GM19240 (cell line): ENCODE measurements at regions not wholly inside any gene's neighbourhood (a gene's known extent, or its start where the extent isn't known, plus 50 kb on each side); places are given as distances from the start of the nearest gene placed in this dataset.
"Not testable (repeated sequence)": the region's sequence is repeated elsewhere in the genome, so short reads cannot be mapped to it uniquely, and the experiment has no call there.

Experiments
- DNase-seq: peaks from one replicate; pipeline ENCODE4 v3.0.0; 2011; ENCODE audit warnings: low spot score; ENCODE audit not compliant: insufficient read length

DNA sequence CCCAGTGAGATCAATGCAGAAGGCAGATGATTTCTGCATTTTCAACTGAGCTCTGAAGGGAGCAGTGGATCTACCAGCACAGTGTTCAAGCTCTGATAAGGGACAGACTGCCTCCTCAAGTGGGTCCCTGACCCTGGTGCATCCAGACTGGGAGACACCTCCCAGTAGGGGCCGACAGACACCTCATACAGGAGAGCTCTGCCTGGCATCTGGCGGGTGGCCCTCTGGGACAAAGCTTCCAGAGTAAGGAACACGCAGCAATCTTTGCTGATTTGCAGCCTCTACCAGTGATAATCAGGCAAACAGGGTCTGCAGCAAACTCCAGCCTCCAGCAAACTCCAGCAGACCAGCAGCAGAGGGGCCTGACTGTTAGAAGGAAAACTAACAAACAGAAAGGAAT, 152.9 kb upstream of the CCDC196 start:
- DNase-seq: not testable (repeated sequence)

DNA sequence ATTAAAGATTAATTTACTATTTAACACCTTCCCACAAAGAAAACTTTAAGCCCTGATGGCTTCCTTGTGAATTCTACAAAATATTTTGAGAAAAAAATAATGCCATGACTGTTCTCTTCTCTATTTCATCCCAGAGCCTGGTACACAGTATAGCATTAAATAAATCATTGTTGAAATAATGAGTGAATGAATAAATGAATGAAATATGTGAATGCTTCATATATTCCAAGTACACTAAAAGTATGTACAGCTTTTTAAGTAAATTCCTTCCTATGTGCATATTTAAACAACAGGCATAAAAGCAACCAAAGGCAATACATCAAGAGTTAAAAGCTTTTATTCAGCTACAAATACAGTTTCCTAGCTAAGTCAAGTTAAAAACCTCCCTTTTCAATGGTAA, 144.9 kb upstream of the CCDC196 start:
- no peak for DNase-seq

DNA sequence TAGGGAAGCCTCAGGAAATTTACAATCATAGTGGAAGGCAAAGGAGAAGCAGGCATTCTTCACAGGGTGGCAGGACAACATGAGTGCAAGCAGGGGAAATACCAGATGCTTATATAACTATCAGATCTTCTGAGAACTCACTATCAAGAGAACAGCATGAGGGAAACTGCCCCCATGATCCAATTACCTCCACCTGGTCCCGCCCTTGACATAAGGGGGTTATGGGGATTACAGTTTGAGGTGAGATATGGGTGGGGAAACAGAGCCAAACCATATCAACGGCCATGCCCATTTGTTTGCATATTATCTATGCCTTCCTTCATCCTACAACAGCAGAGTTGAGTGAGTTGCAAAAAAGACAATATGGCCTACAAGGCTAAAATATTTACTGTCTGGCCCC, 140.2 kb upstream of the CCDC196 start:
- no peak for DNase-seq

DNA sequence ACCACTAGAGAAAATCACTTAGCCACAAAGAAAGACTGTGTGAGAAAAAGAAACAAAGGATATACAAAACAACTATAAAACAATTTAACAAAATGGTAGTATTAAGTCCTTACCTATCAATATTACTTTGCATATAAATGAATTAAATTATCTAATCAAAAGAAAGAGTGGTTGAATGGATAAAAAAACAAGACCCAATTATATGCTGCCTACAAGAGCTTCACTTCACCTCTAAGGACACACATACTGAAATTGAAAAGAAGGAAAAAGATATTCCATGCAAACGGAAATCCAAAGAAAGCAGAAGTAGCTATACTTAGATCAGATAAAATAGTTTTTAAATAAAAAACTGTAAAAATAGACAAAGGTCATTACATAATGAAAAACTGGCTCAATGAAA, 134.9 kb upstream of the CCDC196 start:
- no peak for DNase-seq

DNA sequence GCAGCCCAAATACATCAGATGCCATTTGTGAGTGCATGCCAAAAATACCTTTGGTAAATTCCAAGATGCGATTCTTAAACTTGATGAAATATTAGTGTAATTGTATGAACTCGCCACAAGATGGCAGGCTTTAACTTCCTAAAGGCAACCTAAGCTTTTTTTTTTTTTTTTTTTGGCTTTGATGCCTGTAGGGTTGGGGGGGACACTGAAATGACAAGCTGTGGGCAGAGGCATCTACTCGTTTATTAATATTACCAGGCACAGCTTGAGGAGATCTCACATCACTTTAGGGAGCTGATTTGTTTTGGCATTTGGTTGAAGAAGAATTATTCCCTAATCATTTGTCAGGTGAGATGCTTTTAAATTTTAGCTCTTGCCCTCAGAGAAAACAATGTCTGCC, 126.7 kb upstream of the CCDC196 start:
- DNase-seq: peak; percentile 16

DNA sequence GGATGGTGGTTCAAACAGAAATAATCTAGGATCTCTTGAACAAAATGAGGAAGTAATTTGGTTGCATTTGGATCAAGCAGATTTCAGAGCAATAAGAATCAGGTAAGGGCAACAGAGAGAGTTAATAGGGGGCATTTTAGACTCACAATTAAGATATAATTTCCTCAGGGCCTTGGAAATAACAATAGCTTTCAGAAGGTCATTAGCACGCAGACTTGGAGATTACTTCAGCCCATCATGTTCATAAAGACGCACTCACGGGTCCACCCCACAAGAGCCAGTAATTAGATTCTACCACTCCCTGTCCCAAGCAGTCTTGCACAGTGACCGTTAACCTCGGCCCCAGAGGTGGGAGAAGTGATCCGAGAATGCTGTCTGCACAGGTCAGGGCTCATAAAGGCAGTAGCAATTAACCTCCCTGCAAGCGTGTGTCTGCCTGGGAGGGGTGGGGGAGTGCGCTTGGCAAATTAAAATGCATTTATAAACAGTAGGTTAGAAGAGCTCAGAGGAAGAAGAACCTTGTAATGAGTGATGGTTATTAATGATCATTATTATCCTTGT, 125.7 kb upstream of the CCDC196 start:
- DNase-seq: no peak

DNA sequence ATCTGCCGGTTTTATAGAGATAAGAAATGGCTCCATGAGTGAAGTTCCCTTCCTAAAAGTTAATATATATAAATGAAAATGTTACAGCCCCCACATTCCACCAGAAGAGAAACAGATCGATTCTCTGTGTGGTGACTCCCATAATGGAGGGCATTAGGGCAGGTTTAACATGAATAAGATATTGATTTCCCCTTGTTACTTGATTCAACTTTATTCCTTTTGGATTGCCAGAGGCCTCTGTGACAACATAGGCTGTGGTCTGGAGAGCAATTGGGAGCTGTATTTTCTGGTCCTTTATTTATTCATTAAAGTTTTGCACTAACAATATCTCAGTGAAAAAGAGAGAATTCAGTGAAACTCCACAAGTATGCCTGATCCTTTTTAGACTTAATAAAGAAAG, 125.2 kb upstream of the CCDC196 start:
- no peak for DNase-seq

DNA sequence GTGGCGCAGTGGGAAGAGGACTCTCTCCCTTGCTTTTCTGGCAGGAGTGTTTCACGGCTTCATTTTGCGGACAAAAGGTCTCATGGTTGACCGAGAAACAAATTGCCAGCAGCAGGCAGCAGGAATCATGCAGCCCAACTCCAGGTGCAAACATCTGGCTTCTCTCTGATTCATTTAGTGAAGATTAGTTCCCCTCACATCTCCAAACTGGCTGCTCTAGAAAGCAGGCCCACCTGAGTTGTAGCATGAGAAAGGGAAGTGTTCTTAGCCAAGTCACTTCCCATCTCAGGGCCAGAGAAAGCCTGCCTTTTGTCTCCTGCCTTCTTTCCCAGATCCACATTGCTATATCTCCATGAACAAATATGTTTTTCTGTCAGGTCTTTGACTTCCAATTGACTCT, 120.8 kb upstream of the CCDC196 start:
- DNase-seq: no peak

DNA sequence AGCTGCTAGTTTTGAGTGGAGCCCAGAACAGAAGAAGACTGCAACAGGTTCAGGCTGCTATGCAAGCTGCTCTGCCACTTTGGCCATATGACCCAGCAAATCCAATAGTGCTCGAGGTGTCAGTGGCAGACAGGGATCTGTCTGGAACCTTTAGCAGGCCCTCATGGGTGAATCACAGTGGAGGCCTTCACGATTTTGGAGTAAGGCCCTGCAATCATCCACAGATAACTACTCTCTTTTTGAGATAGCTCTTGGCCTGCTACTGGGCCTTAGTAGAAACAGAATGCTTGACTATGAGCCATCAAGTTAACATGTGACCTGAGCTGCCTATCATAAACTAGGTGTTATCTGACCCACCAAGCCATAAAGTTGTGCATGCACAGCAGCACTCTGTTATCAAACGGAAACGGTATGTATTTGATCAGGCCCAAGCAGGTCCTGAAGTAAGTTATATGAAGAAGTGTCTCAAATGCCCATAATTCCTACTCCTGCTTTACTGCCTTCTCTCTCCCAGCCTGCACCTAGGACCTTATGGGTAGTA, 116.9 kb upstream of the CCDC196 start:
- DNase-seq: no peak

DNA sequence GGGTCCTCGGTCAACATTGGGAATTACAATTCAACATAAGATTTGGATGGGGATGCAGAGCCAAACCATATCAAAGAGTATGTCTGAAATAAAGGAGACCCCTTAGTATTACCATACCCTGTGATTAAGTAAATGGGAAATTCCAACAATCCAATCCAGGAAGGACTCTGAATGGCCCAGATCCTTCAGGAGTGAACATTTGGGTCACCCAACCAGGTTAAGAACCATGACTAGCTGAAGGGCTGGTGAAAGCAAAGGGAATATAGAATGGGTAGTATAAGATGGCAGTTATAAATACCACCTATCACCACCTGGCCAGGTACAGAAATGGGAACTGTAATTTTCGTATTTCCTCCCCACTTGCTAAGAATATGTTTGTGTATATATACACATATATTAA, 114.4 kb upstream of the CCDC196 start:
- no peak for DNase-seq

DNA sequence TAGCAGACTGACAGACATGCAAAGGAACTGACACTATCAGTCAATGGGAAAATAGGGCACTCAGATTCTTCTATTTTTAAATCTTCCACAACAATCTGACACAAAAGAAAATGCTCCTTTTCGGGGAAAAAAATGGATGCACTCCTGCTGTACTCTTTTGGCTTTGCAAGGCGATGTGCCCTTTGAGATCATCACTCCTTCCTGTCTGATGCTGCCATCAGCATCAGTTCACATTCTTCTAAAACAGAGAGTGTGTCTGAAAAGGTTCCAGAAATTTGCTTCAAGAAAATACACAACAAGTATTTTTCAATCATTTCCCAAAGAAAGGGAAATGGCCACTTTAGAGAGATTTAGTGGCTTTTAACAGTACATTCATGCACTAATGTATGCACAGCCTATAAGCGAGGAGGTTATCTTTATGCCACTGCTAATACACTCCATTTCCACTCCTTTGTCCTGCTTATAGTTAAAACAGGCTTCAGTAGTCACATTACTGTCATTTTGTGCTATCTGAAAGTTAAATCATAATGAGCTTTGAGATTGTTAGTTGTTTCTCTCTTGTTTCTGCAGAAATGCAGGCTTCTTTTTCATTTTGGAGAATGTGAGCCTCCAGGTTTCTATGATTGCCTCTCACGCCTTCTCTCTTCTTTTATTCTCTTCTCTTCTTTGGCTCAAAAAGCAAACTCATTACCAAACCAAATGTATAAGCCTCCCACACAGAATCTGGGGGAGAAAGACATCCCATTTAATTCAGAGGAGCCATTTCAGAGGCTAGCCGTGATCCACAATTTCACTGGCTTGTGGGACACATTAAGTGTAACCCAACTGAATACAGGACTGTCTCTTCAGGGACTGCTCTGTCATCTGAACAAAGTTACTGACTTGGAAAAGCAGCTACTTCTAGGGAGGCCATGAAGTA, 110.9 kb upstream of the CCDC196 start:
- no peak for DNase-seq

DNA sequence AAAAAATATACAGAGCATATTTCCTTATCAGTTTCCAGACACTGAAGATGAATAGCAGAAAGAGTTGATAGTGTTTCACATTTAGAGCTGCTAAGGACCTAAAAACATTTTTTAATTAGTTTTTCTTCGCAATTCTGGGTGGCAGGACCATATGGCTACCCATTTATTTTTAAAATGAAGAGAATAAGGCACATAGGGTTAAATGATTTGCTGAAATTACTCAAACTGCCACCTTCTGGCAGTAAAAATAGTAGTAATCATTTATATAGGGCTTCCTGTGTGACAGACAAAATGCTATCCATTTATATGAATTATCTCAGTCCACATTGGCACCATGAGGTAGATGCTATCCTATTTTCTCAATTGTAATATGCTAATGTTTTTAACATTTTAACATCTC, 108.6 kb upstream of the CCDC196 start:
- DNase-seq: no peak

DNA sequence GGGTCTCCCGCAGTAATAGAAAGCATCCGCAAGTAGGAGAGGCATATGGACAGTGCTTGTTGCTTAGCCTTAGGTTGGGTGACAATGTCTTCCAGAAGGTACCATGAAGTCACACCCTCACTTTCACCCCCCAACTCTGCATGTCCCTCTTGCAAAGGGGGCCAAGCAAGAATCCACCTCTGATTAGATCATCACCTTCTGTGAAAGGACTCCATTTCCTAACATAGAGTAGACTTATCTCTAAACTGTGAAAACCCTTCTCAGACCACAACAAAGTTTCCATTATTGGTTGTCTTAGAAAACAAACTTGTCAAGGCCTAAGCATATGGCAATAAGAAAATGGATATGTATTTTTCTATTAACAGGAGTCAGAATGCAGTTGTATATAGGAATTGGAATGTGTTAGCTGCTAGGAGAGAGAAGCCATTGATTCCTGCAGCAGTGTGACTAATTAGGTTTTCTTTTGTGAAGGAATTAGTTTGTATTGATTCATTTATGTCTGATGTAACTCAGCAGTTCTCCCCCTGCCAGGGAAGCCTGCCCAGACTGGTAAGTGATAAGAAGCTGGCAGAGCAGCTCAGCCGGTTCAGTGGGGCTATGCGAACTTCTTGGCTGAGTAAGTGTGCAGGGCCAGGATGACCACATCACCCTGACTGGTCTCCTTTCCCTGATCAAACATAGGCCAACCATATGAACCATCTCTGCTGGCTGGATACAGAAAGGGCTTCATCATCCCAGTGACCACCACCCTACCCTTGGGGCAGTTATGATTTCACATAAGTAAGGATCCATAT, 107.3 kb upstream of the CCDC196 start:
- DNase-seq: no peak

DNA sequence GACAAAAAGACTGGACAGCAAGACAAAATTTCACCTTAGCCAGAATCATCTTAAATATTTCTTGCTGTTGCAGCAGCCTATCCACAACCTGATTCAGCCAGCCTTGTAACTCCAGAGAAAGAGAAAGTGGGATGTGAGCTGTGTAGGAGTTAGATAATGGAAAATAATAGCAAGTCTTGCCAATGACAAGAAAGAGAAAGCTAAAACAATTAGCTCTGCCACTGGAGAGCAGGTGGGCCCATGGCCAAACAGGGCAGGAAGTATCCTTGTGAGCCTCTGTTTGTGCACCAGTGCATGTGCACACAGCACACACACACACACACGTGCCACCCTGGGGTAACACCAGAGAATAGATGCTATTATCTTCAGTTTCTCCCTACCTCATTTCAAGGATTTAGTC, 106.0 kb upstream of the CCDC196 start:
- no peak for DNase-seq

DNA sequence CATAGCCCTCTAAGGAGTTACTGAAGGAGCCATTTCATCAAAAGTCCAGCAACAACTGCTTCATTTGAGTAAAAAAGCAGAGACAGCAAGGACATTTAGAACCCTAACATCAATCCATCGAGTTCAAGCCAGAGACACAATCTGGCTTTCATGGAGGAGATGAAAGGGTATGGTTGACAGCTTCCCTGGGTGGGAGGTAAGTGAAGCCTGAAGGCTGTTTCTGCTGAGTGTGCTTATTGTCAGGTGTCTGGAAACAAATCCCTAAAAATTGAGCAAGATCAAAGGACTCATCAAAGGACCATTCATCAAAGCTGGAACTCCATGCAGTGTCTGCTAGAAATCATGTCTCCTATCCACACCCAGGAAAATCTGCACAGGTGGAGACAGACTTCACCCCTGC, 104.4 kb upstream of the CCDC196 start:
- no peak for DNase-seq

DNA sequence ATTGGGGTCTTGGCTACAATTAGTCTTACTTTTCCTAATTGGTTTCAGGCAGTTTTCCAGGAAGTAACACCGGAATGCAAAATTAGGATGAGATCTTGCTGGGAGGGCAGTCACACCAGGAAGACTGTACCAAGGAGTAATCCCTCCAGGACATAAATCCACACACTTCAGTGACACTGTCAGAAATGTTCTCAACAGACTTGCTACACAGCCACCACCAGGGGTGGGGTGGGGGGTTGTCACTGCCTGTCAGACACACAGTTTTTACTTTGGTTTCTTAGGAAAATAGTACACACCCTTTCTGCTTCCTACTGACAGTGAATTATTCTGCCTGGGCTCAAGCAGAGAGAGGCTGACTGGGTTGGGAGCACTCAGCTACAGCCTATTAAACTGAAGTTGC, 102.9 kb upstream of the CCDC196 start:
- no peak for DNase-seq

DNA sequence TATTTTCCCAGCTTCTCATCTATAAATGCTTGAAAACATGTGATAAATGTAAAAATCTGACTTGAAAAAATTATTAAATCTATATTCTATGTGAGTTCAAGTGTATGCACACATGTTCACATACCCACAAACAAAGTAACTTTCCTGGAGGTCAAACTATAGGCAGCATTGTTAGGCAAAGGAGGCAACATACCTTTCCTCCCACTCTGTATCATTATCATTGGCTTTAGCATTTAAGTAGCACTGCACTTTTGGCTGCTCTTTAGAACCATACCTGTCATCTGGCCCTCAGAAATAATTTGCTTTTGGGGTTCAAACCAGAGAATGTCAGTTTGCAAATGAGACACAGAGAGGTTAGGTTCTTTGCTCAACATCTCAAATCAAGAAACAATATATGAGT, 102.4 kb upstream of the CCDC196 start:
- DNase-seq: no peak

DNA sequence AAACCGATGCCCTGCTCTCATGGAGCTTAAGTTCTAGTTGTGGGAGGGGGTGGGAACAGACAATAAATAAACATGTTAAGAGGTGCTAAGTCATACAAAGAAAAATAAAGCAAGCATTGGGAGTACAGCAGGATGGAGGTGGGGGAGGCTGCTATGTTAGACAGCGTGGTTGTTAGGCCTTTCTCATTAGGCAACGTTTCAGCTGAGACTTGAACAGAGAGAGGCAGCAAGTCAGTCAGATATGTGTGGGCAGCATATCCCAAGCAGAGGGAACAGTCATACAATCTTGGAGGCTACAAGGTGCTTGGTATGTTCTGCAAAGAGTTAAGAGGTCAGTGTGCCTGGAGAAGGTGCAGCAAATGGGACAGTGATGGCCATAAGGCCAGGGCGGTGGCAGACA, 97.7 kb upstream of the CCDC196 start:
- DNase-seq: no peak

DNA sequence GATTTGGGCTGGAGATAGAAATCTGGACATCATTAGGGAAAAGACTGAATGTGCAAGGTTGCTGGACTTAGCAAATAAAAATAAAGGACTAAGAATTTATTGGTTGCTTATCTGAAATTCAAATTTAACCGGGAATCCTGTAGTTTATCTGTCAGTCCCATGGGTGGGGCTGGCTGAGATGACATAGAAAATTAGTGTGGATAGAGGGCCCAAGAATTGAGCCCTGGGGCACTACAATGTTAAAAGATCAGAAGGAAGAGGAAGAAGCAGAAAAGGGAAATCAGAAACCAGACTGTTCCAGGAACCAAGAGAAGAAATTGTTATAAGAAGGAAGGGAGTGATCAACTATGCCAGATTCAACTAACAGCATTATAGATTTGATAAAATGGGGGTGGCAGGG, 96.7 kb upstream of the CCDC196 start:
- DNase-seq: no peak

DNA sequence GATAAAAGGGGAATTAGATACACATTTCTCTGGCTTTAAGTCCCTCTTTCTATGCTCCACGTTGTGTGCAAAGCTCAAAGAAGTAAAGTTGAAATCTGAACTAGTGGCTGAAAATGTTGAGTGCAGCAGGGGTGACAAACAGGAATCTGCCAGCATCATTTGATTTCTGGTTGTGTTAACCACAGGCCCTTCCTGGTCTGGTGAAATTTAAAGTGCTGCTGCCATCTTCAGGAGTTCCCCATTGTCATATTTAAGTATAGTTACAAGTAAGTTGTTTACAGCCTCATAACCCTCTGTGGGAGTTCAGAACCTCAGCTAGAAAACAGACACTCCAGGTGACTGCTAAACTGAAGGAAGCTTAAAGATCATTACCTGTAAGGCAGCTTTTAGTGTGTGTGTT, 90.9 kb upstream of the CCDC196 start:
- DNase-seq: peak; percentile 7

DNA sequence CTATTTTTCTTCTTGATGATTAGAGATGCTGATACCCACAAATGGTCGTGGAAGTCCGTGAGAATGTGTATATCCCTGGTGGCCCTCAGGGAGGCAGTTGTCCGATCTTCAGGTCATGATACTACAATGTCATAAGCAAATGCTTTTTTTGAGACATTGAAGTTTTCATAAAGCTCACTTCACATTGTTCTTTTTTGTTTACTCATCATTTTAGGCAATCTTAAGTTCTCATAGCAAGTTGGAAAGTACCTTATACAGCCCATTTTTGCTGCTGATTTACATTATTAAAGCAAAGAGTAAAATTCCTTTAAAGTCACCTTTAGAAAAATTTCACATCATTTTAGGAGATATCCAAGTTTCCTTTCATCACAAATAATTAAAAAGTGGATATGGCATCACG, 90.0 kb upstream of the CCDC196 start:
- DNase-seq: no peak

DNA sequence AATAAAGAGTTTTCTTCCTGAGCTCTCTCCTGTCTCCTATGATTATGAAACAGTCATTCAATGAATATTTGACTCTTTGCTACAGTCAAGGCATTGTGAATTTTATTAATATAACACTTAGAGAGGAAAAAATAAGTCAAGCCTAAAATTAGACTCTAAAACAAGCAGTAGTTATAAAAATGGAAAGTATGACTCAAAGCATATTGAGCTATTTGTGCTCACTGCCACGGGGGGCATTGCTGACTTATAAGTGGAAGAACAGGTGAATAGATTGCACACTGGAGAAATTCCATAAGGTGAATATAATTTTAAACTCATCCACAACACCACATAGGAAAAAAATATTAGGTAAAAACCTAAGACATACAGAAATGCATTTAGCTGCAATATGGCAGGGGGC, 87.7 kb upstream of the CCDC196 start:
- DNase-seq: no peak
